GM18505 (cell line): ENCODE measurements at regions not wholly inside any gene's neighbourhood (a gene's known extent, or its start where the extent isn't known, plus 50 kb on each side); places are given as distances from the start of the nearest gene placed in this dataset.

ENCODE experiments used
- ATAC-seq: cut with Tn5 transposase; IDR thresholded peaks from one replicate; pipeline ENCODE4 v1.9.1; 2021; ENCODE audit not compliant: unreplicated experiment
- POLR2A ChIP-seq: IDR thresholded peaks from 4 replicates; pipeline ENCODE4 v1.6.1; 2011; ENCODE audit warnings: borderline replicate concordance; ENCODE audit not compliant: insufficient read depth, insufficient read length; ENCODE audit errors: extremely low read depth

- ATAC-seq = no peak
- no peak for TF ChIP-seq POLR2A
Measured at GRCh38 chr2:15827001-15827400, 113.3 kb upstream of the MYCN start.

DNA sequence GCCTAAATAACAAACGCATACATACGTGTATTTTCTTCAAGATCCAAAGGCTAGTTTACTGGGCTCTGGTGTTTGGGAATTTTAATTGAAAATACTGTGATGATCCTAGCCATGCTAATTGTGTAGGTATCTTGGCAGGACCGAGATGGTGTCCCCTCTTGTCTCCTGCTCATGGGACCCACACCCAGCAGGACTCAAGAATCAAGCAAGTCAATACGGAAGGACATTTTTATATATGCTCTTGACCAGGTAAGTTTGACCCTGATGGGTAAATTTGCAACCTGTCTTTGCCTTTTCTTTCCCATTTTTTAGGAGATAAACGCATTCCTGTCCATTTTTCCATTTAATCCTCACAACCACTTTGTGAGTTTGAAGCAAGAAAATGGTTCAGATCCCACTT, 111.8 kb upstream of the MYCN start:
- no peak for ATAC-seq

GRCh38 chr2:15829091-15829801, 111.1 kb upstream of the MYCN start:
- no peak for TF ChIP-seq POLR2A
- no peak for ATAC-seq

More for the DNA sequence above, 111.8 kb upstream of the MYCN start:
- no peak for TF ChIP-seq POLR2A

DNA sequence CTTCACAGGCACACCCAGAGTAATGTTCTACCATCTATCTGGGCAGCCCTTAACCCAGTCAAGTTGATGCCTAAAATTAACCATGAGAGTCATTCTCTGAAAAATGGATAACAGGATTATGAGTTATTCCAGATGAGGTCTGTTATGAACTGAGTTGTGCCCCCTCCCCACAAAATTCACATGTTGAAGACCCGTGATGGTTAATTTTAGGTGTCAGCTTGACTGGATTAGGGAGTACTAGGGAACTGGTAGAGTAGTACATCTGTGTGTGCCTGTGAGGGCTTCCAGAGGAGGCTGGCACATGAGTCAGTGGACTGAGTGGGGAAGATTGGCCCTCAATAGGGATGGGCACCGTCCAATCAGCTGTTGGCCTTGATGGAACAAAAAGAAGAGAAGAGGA, 110.4 kb upstream of the MYCN start:
- no peak for TF ChIP-seq POLR2A
- ATAC-seq = no peak

DNA sequence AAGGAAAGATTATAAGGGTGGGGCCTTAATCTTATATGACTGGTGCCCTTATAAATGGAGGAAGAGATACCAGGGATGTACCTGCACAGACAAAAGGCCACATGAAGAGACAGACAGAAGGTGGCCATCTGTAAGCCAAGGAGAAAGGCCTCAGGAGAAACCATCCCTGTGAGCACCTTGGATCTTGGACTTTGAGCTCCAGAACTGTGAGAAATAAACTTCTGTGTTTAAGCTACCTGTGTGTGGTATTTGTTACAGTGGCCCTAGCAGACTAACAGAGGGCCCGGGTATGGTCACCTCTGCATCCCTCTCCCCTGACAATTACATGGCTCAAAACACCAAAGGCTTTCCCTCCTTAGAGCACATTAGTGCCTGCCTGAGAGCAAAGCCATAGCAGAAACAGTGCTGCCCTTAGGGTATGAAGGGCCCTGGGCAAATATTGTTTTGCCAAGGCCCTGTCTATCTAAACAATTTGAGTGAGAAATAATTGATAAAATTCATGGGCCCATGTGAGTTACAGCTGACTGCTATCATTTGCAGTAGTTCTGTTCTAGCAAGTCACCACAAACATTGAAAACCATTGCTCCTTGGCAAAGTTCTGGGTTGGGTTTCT, 109.3 kb upstream of the MYCN start:
- no peak for ATAC-seq
- TF ChIP-seq POLR2A = no peak

- ATAC-seq = no peak
- TF ChIP-seq POLR2A = no peak
Measured at GRCh38 chr2:15832030-15832709, 108.2 kb upstream of the MYCN start.

GRCh38 chr2:15832849-15833680, 107.3 kb upstream of the MYCN start:
- TF ChIP-seq POLR2A = no peak
- ATAC-seq = no peak

DNA sequence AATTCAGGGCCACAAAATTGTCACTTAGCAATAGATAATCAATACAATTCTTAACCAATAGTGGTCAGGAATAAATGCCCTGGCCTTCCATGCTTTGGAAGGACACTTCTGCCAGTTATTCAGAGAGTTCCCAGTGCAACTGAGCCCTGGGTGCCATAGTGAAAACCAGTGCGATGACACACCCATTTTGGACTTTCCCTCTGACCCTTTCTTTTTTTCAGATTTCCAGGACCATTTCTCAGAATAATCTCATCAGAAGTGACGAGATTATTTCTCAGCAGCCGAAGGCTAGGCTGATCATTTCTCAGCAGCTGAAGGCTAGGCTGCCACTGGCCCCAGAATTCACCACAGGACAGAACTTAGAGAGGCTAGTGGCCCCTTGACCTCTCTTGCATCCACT, 106.6 kb upstream of the MYCN start:
- no peak for TF ChIP-seq POLR2A
- ATAC-seq = no peak

DNA sequence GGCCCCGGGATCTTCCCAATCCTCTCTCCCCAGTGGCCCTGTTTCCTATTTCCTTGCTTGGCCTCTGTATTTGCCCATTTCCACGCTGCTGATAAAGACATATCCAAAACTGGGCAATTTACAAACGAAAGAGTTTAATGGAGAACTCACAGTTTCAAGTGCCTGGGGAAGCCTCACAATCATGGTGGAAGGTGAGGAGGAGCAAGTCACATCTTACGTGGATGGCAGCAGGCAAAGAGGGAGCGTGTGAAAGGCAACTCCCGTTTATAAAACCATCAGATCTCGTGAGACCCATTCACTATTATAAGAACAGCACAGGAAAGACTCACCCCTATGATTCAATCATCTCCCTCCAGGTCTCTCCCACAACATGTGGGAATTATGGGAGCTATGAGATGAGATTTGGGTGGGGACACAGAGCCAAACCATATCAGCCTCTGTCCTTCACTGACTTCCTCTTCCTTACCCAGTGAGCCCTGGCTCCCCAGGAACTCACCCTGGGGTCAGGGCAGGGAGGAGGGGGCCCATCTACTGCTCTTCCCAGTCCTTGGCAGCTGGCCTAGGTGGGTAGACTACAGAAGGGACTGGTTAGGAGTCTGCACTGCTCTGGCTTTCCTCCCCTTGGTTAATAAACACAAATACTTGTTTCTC, 105.8 kb upstream of the MYCN start:
- TF ChIP-seq POLR2A = no peak
- no peak for ATAC-seq

GRCh38 chr2:15835991-15836688, 104.2 kb upstream of the MYCN start:
- no peak for ATAC-seq
- TF ChIP-seq POLR2A = no peak

DNA sequence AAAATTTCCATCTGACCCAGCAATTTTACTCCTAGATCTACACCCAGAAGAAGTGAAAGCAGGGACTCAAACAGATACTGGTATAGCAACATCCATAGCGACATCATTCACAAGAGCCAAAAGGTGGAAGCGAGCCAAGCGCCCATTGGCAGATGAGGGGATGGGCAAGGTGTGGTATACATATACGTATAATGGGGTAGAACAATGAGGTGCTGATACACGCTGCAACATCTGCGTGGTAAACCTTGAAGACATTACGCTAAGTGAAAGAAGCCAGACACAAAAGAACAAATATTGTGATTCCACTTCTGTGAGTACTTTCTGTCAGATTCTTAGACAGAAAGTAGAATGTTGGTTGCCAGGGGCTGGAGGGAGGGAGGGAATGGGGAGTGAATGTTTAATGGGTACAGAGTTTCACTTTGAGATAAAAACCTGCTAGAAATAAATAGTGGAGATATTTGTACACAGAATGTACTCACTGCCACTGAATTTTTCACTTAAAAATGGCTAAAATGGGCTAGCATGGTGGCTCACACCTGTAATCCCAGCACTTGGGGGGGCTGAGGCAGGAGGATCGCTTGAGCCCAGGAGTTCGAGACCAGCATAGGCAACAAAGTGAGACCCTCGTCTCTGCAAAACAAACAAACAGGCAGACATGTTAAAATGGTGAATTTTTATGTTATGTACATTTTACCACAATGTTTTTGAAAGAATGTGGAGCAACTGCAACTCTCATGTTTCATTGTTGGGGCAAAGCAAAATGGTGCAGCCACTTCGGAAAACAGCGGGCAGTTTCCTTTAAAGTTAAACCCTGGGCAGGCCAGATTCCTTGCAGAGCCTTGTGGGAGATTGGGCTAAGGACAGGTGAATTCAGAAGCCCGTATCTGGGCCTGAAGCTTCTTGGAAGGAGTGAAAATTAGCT, 103.4 kb upstream of the MYCN start:
- no peak for ATAC-seq

More for the DNA sequence above, 103.4 kb upstream of the MYCN start:
- TF ChIP-seq POLR2A = no peak
